ENCODE measurements at regions not wholly inside any gene's neighbourhood (a gene's known extent, or its start where the extent isn't known, plus 50 kb on each side); places are given as distances from the start of the nearest gene placed in this dataset.
"Not testable (repeated sequence)": the region's sequence is repeated elsewhere in the genome, so short reads cannot be mapped to it uniquely, and the experiment has no call there.

GRCh38 chr3:91485891-91486290 is 2378.5 kb downstream of the EPHA3 start:
- H3K27ac ChIP-seq (ENCODE audit: low read length); H3K4me1 ChIP-seq (ENCODE audit: control insufficient read depth, insufficient read depth, low read length); ATAC-seq; H3K4me3 ChIP-seq (ENCODE audit: low read length); H3K9me3 ChIP-seq (ENCODE audit: control insufficient read depth, low read length); DNase-seq; intact Hi-C loops (cut with DNase I); H3K27me3 ChIP-seq (ENCODE audit: control insufficient read depth, insufficient read depth): not testable (repeated sequence)
- WGBS: 80% methylated on average over 2 of the region's 2 CpGs

- H3K27ac ChIP-seq (ENCODE audit: low read length); DNase-seq; H3K27me3 ChIP-seq (ENCODE audit: control insufficient read depth, insufficient read depth); ATAC-seq; H3K4me1 ChIP-seq (ENCODE audit: control insufficient read depth, insufficient read depth, low read length); intact Hi-C loops (cut with DNase I); H3K9me3 ChIP-seq (ENCODE audit: control insufficient read depth, low read length); H3K4me3 ChIP-seq (ENCODE audit: low read length): not testable (repeated sequence)
- 50% methylated on average over 2 of the region's 2 CpGs for WGBS
Observed at GRCh38 chr3:91497712-91498111, 2390.3 kb downstream of the EPHA3 start.

GRCh38 chr3:91499850-91500249 is 2392.4 kb downstream of the EPHA3 start:
- H3K27me3 ChIP-seq (ENCODE audit: control insufficient read depth, insufficient read depth); intact Hi-C loops (cut with DNase I); DNase-seq; H3K4me3 ChIP-seq (ENCODE audit: low read length); H3K4me1 ChIP-seq (ENCODE audit: control insufficient read depth, insufficient read depth, low read length); H3K9me3 ChIP-seq (ENCODE audit: control insufficient read depth, low read length); ATAC-seq; H3K27ac ChIP-seq (ENCODE audit: low read length): not testable (repeated sequence)
- 24% methylated on average over 1 of the region's 1 CpG for WGBS

GRCh38 chr3:91504874-91505273 is 2397.5 kb downstream of the EPHA3 start:
- H3K4me1 ChIP-seq (ENCODE audit: control insufficient read depth, insufficient read depth, low read length); H3K27ac ChIP-seq (ENCODE audit: low read length); DNase-seq; H3K4me3 ChIP-seq (ENCODE audit: low read length); ATAC-seq; H3K9me3 ChIP-seq (ENCODE audit: control insufficient read depth, low read length); H3K27me3 ChIP-seq (ENCODE audit: control insufficient read depth, insufficient read depth); intact Hi-C loops (cut with DNase I): not testable (repeated sequence)
- WGBS: 85% methylated on average over 1 of the region's 1 CpG
